HG03280 (cell line): ENCODE measurements at regions not wholly inside any gene's neighbourhood (a gene's known extent, or its start where the extent isn't known, plus 50 kb on each side); places are given as distances from the start of the nearest gene placed in this dataset.

Experiments
- ATAC-seq: cut with Tn5 transposase; IDR thresholded peaks from one replicate; pipeline ENCODE4 v1.9.1; 2021; ENCODE audit warnings: mild to moderate bottlenecking, moderate library complexity; ENCODE audit not compliant: unreplicated experiment

- no peak for ATAC-seq
Observed at GRCh38 chr1:229950908-229951307, 116.1 kb upstream of the GALNT2 start.

- no peak for ATAC-seq
Observed at GRCh38 chr1:229951856-229952534, 115.0 kb upstream of the GALNT2 start.

GRCh38 chr1:229952670-229953520 lies 114.1 kb upstream of the GALNT2 start:
- no peak for ATAC-seq

- ATAC-seq, result no peak
Observed at GRCh38 chr1:229953736-229954326, 113.2 kb upstream of the GALNT2 start.

GRCh38 chr1:229964281-229964680 lies 102.8 kb upstream of the GALNT2 start:
- no peak for ATAC-seq

- no peak for ATAC-seq
Observed at GRCh38 chr1:229970714-229971113, 96.3 kb upstream of the GALNT2 start.

- ATAC-seq, result no peak
Observed at GRCh38 chr1:229971141-229971540, 95.9 kb upstream of the GALNT2 start.

GRCh38 chr1:229972600-229973296 lies 94.3 kb upstream of the GALNT2 start:
- no peak for ATAC-seq

- ATAC-seq, result no peak
Observed at GRCh38 chr1:229973297-229973612, 93.8 kb upstream of the GALNT2 start.

GRCh38 chr1:229975047-229975446 lies 92.0 kb upstream of the GALNT2 start:
- no peak for ATAC-seq

GRCh38 chr1:229980009-229980408 lies 87.0 kb upstream of the GALNT2 start:
- no peak for ATAC-seq

- no peak for ATAC-seq
Observed at GRCh38 chr1:229981736-229982135, 85.3 kb upstream of the GALNT2 start.

- no peak for ATAC-seq
Observed at GRCh38 chr1:229984310-229984991, 82.6 kb upstream of the GALNT2 start.

- no peak for ATAC-seq
Observed at GRCh38 chr1:229984992-229985612, 81.9 kb upstream of the GALNT2 start.

- ATAC-seq, result no peak
Observed at GRCh38 chr1:229985613-229986010, 81.4 kb upstream of the GALNT2 start.

GRCh38 chr1:229986737-229987337 lies 80.2 kb upstream of the GALNT2 start:
- ATAC-seq, result no peak

GRCh38 chr1:229987953-229988352 lies 79.1 kb upstream of the GALNT2 start:
- ATAC-seq, result no peak

GRCh38 chr1:229988534-229988933 lies 78.5 kb upstream of the GALNT2 start:
- no peak for ATAC-seq

GRCh38 chr1:229989591-229990248 lies 77.3 kb upstream of the GALNT2 start:
- ATAC-seq, result no peak

- no peak for ATAC-seq
Observed at GRCh38 chr1:229990326-229990725, 76.7 kb upstream of the GALNT2 start.
